NT2/D1 (cell line): ENCODE measurements at regions not wholly inside any gene's neighbourhood (a gene's known extent, or its start where the extent isn't known, plus 50 kb on each side); places are given as distances from the start of the nearest gene placed in this dataset.

Source experiments
- DNase-seq: peaks from one replicate; pipeline ENCODE4 v3.0.0-alpha.2; 2011; ENCODE audit warnings: low read depth, low spot score
- H3K27me3 ChIP-seq: 2 replicates; pipeline ENCODE4 v1.6.0; 2011; ENCODE audit warnings: mild to moderate bottlenecking; ENCODE audit not compliant: insufficient read length, insufficient read depth
- H3K36me3 ChIP-seq: 2 replicates; pipeline ENCODE4 v1.6.1; 2011; ENCODE audit warnings: mild to moderate bottlenecking, low read length, mixed read lengths; ENCODE audit not compliant: insufficient read depth, insufficient read length
- H3K4me1 ChIP-seq: 2 replicates; pipeline ENCODE4 v1.5.1; 2011; ENCODE audit not compliant: insufficient read depth, insufficient read length
- H3K4me3 ChIP-seq: 2 replicates; pipeline ENCODE4 v1.5.1; 2011; ENCODE audit warnings: low read depth; ENCODE audit not compliant: insufficient read length
- H3K9ac ChIP-seq: 2 replicates; pipeline ENCODE4 v1.6.0; 2011; ENCODE audit warnings: low read depth; ENCODE audit not compliant: insufficient read length
- H3K9me3 ChIP-seq: 2 replicates; pipeline ENCODE4 v1.5.1; 2011; ENCODE audit warnings: mild to moderate bottlenecking, low read length; ENCODE audit not compliant: insufficient read depth
- SUZ12 ChIP-seq: IDR thresholded peaks from 2 replicates; pipeline ENCODE4 v1.6.1; 2011; ENCODE audit not compliant: insufficient read length, insufficient read depth; ENCODE audit errors: extremely low read depth
- YY1 ChIP-seq: IDR thresholded peaks from 2 replicates; pipeline ENCODE4 v1.6.1; 2011; ENCODE audit not compliant: insufficient read length, insufficient read depth
- ZNF274 ChIP-seq: IDR thresholded peaks from 2 replicates; pipeline ENCODE4 v1.6.1; 2011; ENCODE audit warnings: mild to moderate bottlenecking, low read depth, low read length

GRCh38 chr5:97388794-97389193 lies 205.7 kb upstream of the RIOK2 start:
- H3K9ac ChIP-seq = no peak overlapping the region
- DNase-seq = no peak
- H3K9me3 ChIP-seq = peaks cover 9% of the 10 kb centered on the region; the same call in 1 of the 2 replicates
- no peak for TF ChIP-seq YY1
- TF ChIP-seq SUZ12 = no peak
- no peak for TF ChIP-seq ZNF274
- no peak overlapping the region for H3K4me3 ChIP-seq
- no peaks in the 10 kb centered on the region for H3K27me3 ChIP-seq
- no peaks in the 10 kb centered on the region for H3K36me3 ChIP-seq
- no peaks in the 10 kb centered on the region for H3K4me1 ChIP-seq

- Histone ChIP-seq H3K4me1 (no peaks in the 10 kb centered on the region), H3K27me3 (no peaks in the 10 kb centered on the region), H3K9ac (no peak overlapping the region), H3K36me3 (no peaks in the 10 kb centered on the region), H3K4me3 (no peak overlapping the region), H3K9me3 (peaks cover 3% of the 10 kb centered on the region; the same call in 1 of the 2 replicates)
- DNase-seq = peak; percentile 5
- TF ChIP-seq ZNF274 (no peak), SUZ12 (no peak), YY1 (no peak)
Measured at GRCh38 chr5:97400537-97400936, 217.5 kb upstream of the RIOK2 start.

- DNase-seq = no peak
- Histone ChIP-seq H3K36me3 (no peaks in the 10 kb centered on the region), H3K9me3 (no peaks in the 10 kb centered on the region; the same call in 1 of the 2 replicates), H3K4me3 (no peak overlapping the region), H3K27me3 (no peaks in the 10 kb centered on the region), H3K9ac (no peak overlapping the region), H3K4me1 (no peaks in the 10 kb centered on the region)
- TF ChIP-seq YY1 (no peak), ZNF274 (no peak), SUZ12 (no peak)
Measured at GRCh38 chr5:97405941-97406340, 222.9 kb upstream of the RIOK2 start.

GRCh38 chr5:97406946-97407676 lies 224.1 kb upstream of the RIOK2 start:
- TF ChIP-seq SUZ12 (no peak), ZNF274 (no peak), YY1 (no peak)
- Histone ChIP-seq H3K4me3 (no peak overlapping the region), H3K9ac (no peak overlapping the region), H3K9me3 (no peaks in the 10 kb centered on the region; the same call in 1 of the 2 replicates), H3K36me3 (no peaks in the 10 kb centered on the region), H3K27me3 (no peaks in the 10 kb centered on the region), H3K4me1 (no peaks in the 10 kb centered on the region)
- no peak for DNase-seq

GRCh38 chr5:97408331-97408730 lies 225.3 kb upstream of the RIOK2 start:
- Histone ChIP-seq H3K9ac (no peak overlapping the region), H3K4me1 (no peaks in the 10 kb centered on the region), H3K36me3 (no peaks in the 10 kb centered on the region), H3K27me3 (no peaks in the 10 kb centered on the region), H3K9me3 (no peaks in the 10 kb centered on the region; the same call in 1 of the 2 replicates), H3K4me3 (no peak overlapping the region)
- no peak for DNase-seq
- TF ChIP-seq ZNF274 = no peak
- TF ChIP-seq SUZ12 = no peak
- no peak for TF ChIP-seq YY1

GRCh38 chr5:97412959-97413358 lies 229.9 kb upstream of the RIOK2 start:
- Histone ChIP-seq H3K4me3 (no peak overlapping the region), H3K9me3 (no peaks in the 10 kb centered on the region), H3K9ac (no peak overlapping the region), H3K36me3 (no peaks in the 10 kb centered on the region), H3K27me3 (no peaks in the 10 kb centered on the region), H3K4me1 (no peaks in the 10 kb centered on the region)
- DNase-seq = no peak
- TF ChIP-seq SUZ12 (no peak), YY1 (no peak), ZNF274 (no peak)

DNA sequence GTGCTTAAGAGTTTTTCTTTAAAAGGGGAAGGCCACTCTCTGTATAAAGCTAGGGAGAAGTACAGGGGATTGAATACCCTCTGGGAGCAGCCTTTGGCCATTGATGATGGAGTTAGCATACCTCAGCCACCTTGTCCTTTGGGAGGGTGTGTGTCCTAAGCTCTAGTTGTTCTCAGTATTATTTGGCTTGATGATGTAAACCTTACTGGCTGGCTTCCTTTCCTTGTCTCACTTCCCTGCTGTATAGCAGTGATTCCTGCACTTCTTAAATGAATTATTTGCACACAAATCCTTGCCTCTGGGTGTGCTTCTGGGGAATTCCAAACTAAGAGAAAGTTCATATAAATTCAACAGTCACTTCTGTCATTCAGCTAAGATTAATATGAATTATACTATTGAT lies 234.9 kb upstream of the RIOK2 start:
- TF ChIP-seq SUZ12 (no peak), ZNF274 (no peak), YY1 (no peak)
- no peaks in the 10 kb centered on the region for H3K4me1 ChIP-seq

DNA sequence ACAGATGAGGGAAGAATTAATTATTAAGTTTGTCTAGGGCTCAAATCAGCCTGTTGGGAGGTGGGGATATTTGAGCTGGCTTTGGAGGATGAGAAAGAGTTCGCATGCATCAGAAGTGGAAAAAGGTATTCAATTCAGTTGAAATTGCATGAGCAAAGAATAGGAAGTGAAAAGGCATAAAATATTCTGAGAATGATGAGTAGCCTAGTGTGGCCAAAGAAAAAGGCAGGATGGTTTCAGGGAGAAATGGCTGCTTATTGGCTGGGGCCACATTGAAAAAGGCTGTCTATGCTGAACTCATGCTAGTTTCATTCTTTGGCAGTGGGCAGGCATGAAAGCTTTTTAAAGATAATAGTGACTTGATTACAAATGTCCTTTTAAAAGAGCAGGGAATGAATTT lies 235.4 kb upstream of the RIOK2 start:
- DNase-seq = no peak
- no peak for TF ChIP-seq SUZ12
- no peak for TF ChIP-seq ZNF274
- no peak for TF ChIP-seq YY1
- Histone ChIP-seq H3K4me3 (no peak overlapping the region), H3K27me3 (no peaks in the 10 kb centered on the region), H3K4me1 (no peaks in the 10 kb centered on the region), H3K9me3 (no peaks in the 10 kb centered on the region), H3K9ac (no peak overlapping the region), H3K36me3 (no peaks in the 10 kb centered on the region)

More for the DNA sequence above, 234.9 kb upstream of the RIOK2 start:
- no peak overlapping the region for H3K4me3 ChIP-seq
- no peak overlapping the region for H3K9ac ChIP-seq
- no peaks in the 10 kb centered on the region for H3K36me3 ChIP-seq
- DNase-seq = no peak
- H3K27me3 ChIP-seq = no peaks in the 10 kb centered on the region
- no peaks in the 10 kb centered on the region for H3K9me3 ChIP-seq
